NCI-H1092 treated with DMSO at 0.1 percent for 48 hours (cell line): ENCODE measurements at regions not wholly inside any gene's neighbourhood (a gene's known extent, or its start where the extent isn't known, plus 50 kb on each side); places are given as distances from the start of the nearest gene placed in this dataset.

Source experiments
- DNase-seq: peaks from one replicate; lab custom pipeline; 2025; lab: John Stamatoyannopoulos, UW

DNA sequence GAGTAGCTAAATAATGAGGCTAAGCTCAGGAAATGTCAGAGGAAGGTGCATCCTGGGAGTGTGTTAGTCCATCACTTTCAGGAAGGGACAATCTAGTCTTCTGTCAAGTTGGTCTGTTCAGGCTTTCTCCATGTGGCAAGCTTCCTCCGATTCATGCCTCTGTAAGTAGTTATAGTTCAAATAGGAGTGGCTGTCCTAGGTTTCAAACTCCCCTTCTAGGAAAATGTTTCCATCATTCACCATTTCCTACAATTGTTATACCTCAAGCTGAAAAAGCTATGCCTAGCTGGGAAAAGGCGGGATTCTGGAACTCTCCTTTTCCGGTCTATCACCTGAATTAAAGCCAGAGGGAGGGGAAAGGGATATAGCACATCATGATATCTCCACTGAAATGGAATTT is 287.7 kb upstream of the ZSWIM2 start:
- DNase-seq = no peak

DNA sequence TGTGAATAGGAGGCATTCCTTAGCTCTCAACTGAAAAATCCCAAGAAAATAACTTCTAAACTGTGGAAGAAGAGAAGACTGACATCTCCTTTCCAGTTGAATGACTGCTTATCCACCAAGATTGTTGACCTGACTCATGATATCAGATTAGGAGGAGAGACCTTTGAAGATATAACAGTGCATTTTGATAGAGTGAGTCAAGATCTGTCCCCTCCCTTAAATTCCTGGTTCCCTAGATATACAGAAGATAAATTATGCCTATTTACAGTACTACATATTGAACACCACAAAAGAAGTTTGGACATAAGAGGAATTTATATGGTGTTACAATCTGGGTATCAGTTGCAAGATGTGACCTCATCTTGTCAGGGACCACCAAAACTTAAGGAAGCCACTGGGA is 285.3 kb upstream of the ZSWIM2 start:
- no peak for DNase-seq

- DNase-seq = no peak
These were observed 280.9 kb upstream of the ZSWIM2 start for GRCh38 chr2:187129868-187130267.

DNA sequence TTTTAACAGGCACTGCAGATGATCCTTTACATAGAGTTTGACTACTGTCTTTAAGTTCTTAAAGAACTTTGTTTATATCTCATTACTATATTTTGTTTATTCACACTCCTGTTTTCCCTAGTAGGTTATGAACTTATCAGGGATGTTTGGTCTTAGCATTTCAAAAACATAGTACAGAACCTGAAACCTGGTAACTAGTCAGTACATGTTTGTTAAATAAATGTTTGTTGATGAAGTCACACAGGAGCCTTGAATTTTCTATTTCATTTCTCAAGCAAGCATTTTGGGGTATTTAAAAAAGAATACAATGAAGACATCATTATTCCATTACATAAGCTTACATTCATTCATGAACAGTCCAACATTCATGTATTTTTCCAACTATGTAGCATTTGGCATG is 280.3 kb upstream of the ZSWIM2 start:
- no peak for DNase-seq

GRCh38 chr2:187126247-187127005 is 277.5 kb upstream of the ZSWIM2 start:
- DNase-seq = no peak

- DNase-seq = no peak
These were observed 276.3 kb upstream of the ZSWIM2 start for GRCh38 chr2:187125318-187125717.

GRCh38 chr2:187124529-187124928 is 275.6 kb upstream of the ZSWIM2 start:
- no peak for DNase-seq

GRCh38 chr2:187118331-187119099 is 269.5 kb upstream of the ZSWIM2 start:
- DNase-seq = no peak

DNA sequence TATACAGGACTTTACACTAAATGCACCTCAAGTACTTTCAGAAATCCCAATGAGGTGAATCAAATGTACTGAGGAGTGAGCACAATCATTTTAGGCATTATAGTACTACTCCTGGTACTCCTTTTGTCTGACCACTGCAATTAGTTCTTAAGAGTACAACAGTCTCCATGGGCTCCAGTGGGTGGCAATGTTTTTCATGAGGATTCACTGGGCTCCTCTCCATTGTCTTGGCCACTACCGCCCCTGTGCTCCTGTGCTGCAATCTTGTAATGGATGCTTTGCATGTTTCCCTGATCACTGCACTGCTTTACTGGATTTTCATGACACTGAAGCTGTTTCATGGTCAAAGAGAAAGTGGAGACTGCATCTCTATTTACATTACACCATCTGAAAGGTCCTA is 268.5 kb upstream of the ZSWIM2 start:
- DNase-seq = no peak

DNA sequence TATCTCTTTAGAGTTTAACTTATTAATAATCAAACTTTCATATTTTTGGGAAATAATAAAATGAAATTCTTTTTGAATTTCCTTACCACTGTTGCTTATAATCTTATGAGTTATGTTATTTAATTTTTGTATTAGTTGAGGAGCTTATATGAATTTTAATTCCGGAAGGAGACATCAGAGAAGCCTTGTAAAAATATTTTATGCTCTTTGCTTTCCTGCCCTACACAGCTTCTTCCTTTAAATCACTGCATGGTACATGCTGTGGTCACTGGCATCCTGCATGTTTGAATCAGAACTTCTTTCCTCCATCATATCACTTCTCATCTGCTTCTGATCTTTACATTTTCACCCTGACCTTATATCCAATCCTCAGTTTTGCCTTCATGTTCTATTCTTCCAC is 266.7 kb upstream of the ZSWIM2 start:
- DNase-seq = no peak

DNA sequence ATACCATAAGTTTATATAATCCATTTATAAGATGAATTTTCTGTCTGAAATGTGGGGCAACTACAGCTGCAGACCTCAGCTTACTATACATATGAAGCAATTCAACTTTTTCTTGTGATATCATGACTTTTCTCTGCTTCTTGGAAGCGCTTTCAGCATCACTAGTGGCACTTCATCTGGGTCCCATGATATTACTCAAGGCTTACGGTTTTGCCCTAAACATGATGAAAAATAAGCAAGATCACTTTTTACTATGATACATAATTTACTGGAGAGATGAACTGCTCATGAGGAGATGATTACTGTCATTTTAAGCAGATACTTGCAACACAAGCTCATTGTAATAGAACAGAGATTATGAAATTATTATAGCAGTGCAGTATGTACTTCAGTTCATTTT is 258.0 kb upstream of the ZSWIM2 start:
- no peak for DNase-seq

- no peak for DNase-seq
These were observed 256.2 kb upstream of the ZSWIM2 start for GRCh38 chr2:187105218-187105617.

GRCh38 chr2:187102381-187102780 is 253.4 kb upstream of the ZSWIM2 start:
- no peak for DNase-seq

DNA sequence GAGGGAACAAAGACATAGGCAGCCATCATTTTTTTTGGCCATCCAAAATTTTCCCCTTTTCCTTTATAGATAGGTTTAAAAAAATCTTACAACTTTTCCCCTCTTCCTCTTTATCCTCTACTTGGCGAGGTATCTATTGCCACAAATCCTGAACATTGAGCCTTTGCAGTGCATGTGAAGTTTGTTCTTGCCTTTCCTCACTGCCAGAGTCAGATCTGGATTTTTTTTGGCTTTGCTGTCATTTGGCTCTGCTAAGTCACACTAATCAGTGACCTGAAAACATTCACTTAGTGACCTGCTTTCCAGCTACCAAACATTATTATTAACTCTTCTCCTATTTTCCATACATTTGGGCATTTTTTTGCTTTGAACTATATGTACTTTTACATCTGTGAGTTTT is 249.2 kb upstream of the ZSWIM2 start:
- DNase-seq = no peak

DNA sequence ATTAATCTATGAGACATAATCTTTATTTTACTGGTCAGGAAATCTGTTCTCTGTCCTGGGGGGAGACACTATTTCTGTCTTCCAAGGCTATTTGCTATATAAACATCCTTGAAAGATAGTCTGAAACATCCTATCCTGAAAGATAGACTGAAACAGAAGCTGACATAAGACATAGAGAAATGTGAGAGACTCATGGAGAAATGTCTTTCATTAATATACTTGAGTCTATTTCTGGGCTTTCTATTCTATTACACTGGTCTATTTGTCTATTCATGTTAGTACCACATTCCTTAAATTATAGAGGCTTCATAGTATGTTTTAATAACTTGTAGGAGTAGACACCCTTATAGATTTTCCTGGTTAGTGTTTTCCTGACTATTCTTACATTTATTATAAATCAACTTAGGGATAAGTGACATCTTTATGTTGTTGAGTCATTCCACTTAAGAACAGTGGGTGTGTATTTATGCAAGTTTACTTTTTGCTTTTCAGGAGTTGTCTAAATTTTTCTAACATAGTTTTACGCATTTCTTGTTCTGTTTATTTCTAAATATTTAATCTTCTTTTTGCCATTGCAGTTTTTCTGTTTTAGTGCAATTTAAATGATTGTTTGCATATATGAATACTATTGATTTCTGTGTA is 244.9 kb upstream of the ZSWIM2 start:
- no peak for DNase-seq

DNA sequence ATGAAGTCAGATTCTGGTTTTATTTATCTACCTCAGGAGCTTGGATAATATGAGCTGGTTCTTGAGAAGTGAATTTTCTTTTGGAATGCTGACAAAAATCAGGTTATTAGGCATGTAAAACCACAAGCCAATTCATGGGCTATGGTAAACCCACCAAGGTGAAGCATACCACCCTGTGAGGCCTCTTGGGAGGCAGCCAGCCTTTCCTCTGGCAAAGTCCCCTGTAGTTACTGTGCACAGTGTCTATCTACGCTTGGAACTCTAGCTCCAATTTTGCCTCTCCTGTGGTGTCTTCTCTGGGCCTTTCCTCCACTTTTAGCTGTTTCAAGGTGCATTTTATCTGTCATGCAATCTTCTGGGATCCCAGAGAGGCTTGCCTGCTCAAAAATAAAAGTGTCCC is 242.7 kb upstream of the ZSWIM2 start:
- no peak for DNase-seq

- DNase-seq = no peak
These were observed 235.6 kb upstream of the ZSWIM2 start for GRCh38 chr2:187084524-187084923.

GRCh38 chr2:187081461-187081860 is 232.5 kb upstream of the ZSWIM2 start:
- no peak for DNase-seq

- DNase-seq = no peak
These were observed 230.9 kb upstream of the ZSWIM2 start for GRCh38 chr2:187079901-187080300.

DNA sequence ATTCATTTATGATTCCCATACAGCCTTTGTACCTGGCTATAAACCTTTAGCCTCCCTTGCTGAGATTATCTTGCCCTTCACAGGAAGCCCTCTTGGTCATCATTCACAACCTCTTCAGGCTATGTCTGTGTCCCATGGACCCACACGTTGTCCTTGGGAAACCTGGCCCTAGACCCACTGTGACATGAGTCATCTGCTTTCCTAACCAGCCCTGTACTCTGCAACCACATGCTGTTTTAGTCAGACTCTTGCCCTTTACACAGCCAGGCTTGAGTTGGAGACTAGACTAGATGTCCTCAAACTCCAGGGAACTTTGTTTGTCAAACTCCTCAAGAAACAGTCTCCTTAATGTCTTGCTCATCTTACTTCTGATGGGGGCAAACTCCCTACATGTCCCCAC is 229.3 kb upstream of the ZSWIM2 start:
- no peak for DNase-seq

DNA sequence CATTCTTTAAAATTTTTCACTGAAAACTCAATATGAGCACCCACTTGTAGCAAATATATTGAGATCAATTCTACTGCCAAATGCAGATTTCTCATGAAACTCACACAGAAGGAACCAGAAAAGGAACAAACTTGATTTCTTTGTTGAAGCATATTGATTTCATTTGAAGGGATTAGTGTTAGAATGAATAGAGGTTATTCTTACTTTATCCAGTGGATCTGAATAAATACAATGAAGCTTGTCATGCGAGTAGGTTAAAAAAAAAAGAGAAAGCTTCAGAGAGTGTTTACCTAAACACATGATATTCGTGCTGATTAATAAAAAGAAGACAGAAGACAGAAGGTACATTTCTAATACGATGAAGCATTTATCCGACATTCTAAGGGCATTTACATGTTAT is 226.7 kb upstream of the ZSWIM2 start:
- no peak for DNase-seq

- no peak for DNase-seq
These were observed 226.2 kb upstream of the ZSWIM2 start for GRCh38 chr2:187075199-187075635.

DNA sequence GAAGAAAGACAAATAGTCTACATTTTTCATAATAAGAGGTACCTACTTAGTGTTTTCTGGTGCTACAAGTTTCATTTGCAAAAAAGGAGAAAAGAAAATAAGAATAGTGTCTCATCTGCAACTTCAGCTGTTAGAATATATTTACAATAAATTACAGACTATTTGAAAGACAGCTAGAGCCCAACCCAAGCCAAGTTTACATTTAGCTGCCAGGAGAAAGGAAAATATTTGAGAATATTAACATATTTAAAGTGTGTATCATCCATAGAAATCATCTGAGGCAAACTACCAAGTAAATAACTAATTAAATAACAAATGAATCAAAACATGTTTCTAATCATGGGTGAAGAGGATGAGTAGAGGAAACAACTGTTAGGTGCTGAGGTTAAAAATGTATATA is 209.2 kb upstream of the ZSWIM2 start:
- no peak for DNase-seq
